Upper lobe of left lung (tissue), 6 donors: ENCODE measurements at regions not wholly inside any gene's neighbourhood (a gene's known extent, or its start where the extent isn't known, plus 50 kb on each side); places are given as distances from the start of the nearest gene placed in this dataset.

Source experiments
- ATAC-seq, 2 donors: fragments of 200-7000 bp; cut with Tn5 transposase; one replicate each; pipeline ENCODE4 v1.9.1; 2022; ENCODE audit warnings: mild to moderate bottlenecking in 2 of 2, moderate library complexity in 2 of 2; ENCODE audit not compliant: low FRiP score in 2 of 2
- DNase-seq, 2 donors: peaks; one replicate each; pipeline ENCODE4 v3.0.0-alpha.2; 2019 to 2020
- H3K27ac ChIP-seq, 4 donors: fragments of 200-600 bp; sonication (generic); one replicate each; pipeline ENCODE4 v1.5.1; 2016 to 2019
- H3K27me3 ChIP-seq, 4 donors: fragments of 200-600 bp; sonication (generic); one replicate each; pipeline ENCODE4 v1.5.1; 2017 to 2019
- H3K36me3 ChIP-seq, 4 donors: fragments of 200-600 bp; sonication (generic); one replicate each; pipeline ENCODE4 v1.5.1; 2016 to 2019
- H3K4me1 ChIP-seq, 4 donors: fragments of 200-600 bp; sonication (generic); one replicate each; pipeline ENCODE4 v1.5.1; 2018 to 2019
- H3K4me3 ChIP-seq, 4 donors: fragments of 200-600 bp; sonication (generic); one replicate each; pipeline ENCODE4 v1.5.1; 2017 to 2019; ENCODE audit warnings: mild to moderate bottlenecking in 2 of 4, moderate library complexity in 1 of 4
- H3K9me3 ChIP-seq, 4 donors: fragments of 200-600 bp; sonication (generic); one replicate each; pipeline ENCODE4 v1.5.1; 2018 to 2019
- CTCF ChIP-seq, 6 experiments: fragments of 450-650 bp in 4 of 6; fragments of 200-600 bp in 2 of 6; sonication (generic) in 2 of 6; IDR thresholded peaks; one replicate each; pipeline ENCODE4 v1.5.1; 2016 to 2019; ENCODE audit warnings: antibody characterized with exemption in 6 of 6
- EP300 ChIP-seq, 4 donors: sonication (generic); formaldehyde crosslinking; IDR thresholded peaks; one replicate each; pipeline ENCODE4 v1.5.1; 2017; ENCODE audit warnings: antibody characterized with exemption in 4 of 4, control low read depth in 2 of 4
- POLR2A ChIP-seq, 4 donors: fragments of 450-650 bp; IDR thresholded peaks; one replicate each; pipeline ENCODE4 v1.5.1; 2016 to 2017; ENCODE audit warnings: antibody characterized with exemption in 4 of 4, mild to moderate bottlenecking in 2 of 4
- POLR2AphosphoS5 ChIP-seq, 2 donors: sonication (generic); formaldehyde crosslinking; IDR thresholded peaks; one replicate each; pipeline ENCODE4 v1.5.1; 2017; ENCODE audit warnings: antibody characterized with exemption in 2 of 2
- WGBS, 2 donors: methylation state at CpG; one replicate each; pipeline ENCODE4 v1.1.5; 2017 to 2018; 5-methylcytosine and 5-hydroxymethylcytosine counted together
- donor health status: DM: no; HTN: no; CAD: no; lungs with moderate emphysema.
- donor health status: DM: no; HTN: yes; CAD: no; lungs with severe emphysema.

- H3K9me3 ChIP-seq, result no peaks in the 10 kb centered on the region
- H3K36me3 ChIP-seq, result no peaks in the 10 kb centered on the region
- ATAC-seq, result no peak
- H3K27me3 ChIP-seq, result no peaks in the 10 kb centered on the region
- 95 to 96% methylated on average over 2 of the region's 2 CpGs for WGBS, 2 donors
- no peak for DNase-seq
- TF ChIP-seq POLR2AphosphoS5 (IDR thresholded peaks at IDR 0.05) (no peak), POLR2A (IDR thresholded peaks at IDR 0.05) (no peak), EP300 (IDR thresholded peaks at IDR 0.05) (no peak), CTCF (IDR thresholded peaks at IDR 0.05) (no peak)
- H3K27ac ChIP-seq, result no peak overlapping the region
- no peak overlapping the region for H3K4me3 ChIP-seq
- H3K4me1 ChIP-seq, result no peaks in the 10 kb centered on the region
Measured at GRCh38 chr21:15993951-15994350, 264.2 kb downstream of the USP25 start.

GRCh38 chr21:15999741-16000140 lies 270.0 kb downstream of the USP25 start:
- DNase-seq (no peak), ATAC-seq (no peak)
- H3K9me3 ChIP-seq, result no peaks in the 10 kb centered on the region
- WGBS, 2 donors, result 87 to 93% methylated on average over 4 of the region's 4 CpGs
- no peaks in the 10 kb centered on the region for H3K27me3 ChIP-seq
- no peak for TF ChIP-seq POLR2A (IDR thresholded peaks at IDR 0.05)
- TF ChIP-seq POLR2AphosphoS5 (IDR thresholded peaks at IDR 0.05), result no peak
- no peak for TF ChIP-seq EP300 (IDR thresholded peaks at IDR 0.05)
- no peak for TF ChIP-seq CTCF (IDR thresholded peaks at IDR 0.05)
- H3K4me1 ChIP-seq, result no peaks in the 10 kb centered on the region
- H3K27ac ChIP-seq, result no peak overlapping the region
- H3K36me3 ChIP-seq, result no peaks in the 10 kb centered on the region
- H3K4me3 ChIP-seq, result no peak overlapping the region

GRCh38 chr21:16002874-16003466 lies 273.2 kb downstream of the USP25 start:
- no peaks in the 10 kb centered on the region for H3K27me3 ChIP-seq
- no peaks in the 10 kb centered on the region for H3K9me3 ChIP-seq
- TF ChIP-seq EP300 (IDR thresholded peaks at IDR 0.05), result no peak
- no peak for TF ChIP-seq CTCF (IDR thresholded peaks at IDR 0.05)
- TF ChIP-seq POLR2AphosphoS5 (IDR thresholded peaks at IDR 0.05), result no peak
- no peak for TF ChIP-seq POLR2A (IDR thresholded peaks at IDR 0.05)
- ATAC-seq (no peak), DNase-seq (no peak)
- no peak overlapping the region for H3K4me3 ChIP-seq
- no peaks in the 10 kb centered on the region for H3K4me1 ChIP-seq
- H3K36me3 ChIP-seq, result no peaks in the 10 kb centered on the region
- no peak overlapping the region for H3K27ac ChIP-seq

- no peak for DNase-seq
- WGBS, 2 donors, result 67 to 69% methylated on average over 5 of the region's 5 CpGs
- no peaks in the 10 kb centered on the region for H3K27me3 ChIP-seq
- H3K9me3 ChIP-seq, result no peaks in the 10 kb centered on the region
- TF ChIP-seq POLR2AphosphoS5 (IDR thresholded peaks at IDR 0.05) (no peak), CTCF (IDR thresholded peaks at IDR 0.05) (no peak), EP300 (IDR thresholded peaks at IDR 0.05) (no peak), POLR2A (IDR thresholded peaks at IDR 0.05) (no peak)
- no peaks in the 10 kb centered on the region for H3K36me3 ChIP-seq
- no peak for ATAC-seq
- H3K4me1 ChIP-seq, result no peaks in the 10 kb centered on the region
- no peak overlapping the region for H3K4me3 ChIP-seq
- H3K27ac ChIP-seq, result no peak overlapping the region
Measured at GRCh38 chr21:16004086-16004485, 274.3 kb downstream of the USP25 start.

GRCh38 chr21:16004523-16004922 lies 274.7 kb downstream of the USP25 start:
- Histone ChIP-seq H3K9me3 (no peaks in the 10 kb centered on the region), H3K27ac (no peak overlapping the region), H3K4me1 (no peaks in the 10 kb centered on the region), H3K36me3 (no peaks in the 10 kb centered on the region), H3K27me3 (no peaks in the 10 kb centered on the region), H3K4me3 (no peak overlapping the region)
- 87 to 88% methylated on average over 7 of the region's 7 CpGs for WGBS, 2 donors
- ATAC-seq (no peak), DNase-seq (no peak)
- TF ChIP-seq POLR2A (IDR thresholded peaks at IDR 0.05), result no peak
- no peak for TF ChIP-seq EP300 (IDR thresholded peaks at IDR 0.05)
- TF ChIP-seq POLR2AphosphoS5 (IDR thresholded peaks at IDR 0.05), result no peak
- TF ChIP-seq CTCF (IDR thresholded peaks at IDR 0.05), result no peak
